ENCODE measurements at regions not wholly inside any gene's neighbourhood (a gene's known extent, or its start where the extent isn't known, plus 50 kb on each side); places are given as distances from the start of the nearest gene placed in this dataset.

GRCh38 chr12:59040043-59040442, 119.7 kb upstream of the LRIG3 start:
- peak overlapping the region; percentile 90 for H3K27ac ChIP-seq (ENCODE audit: low read depth, low read length)
- H4K20me1 ChIP-seq (ENCODE audit: insufficient read depth, low read length) = no peaks in the 10 kb centered on the region
- H3K4me2 ChIP-seq (ENCODE audit: insufficient read depth, low read length) = no peak overlapping the region
- DNase-seq (ENCODE audit: insufficient read length, low spot score, missing footprints) = no peak
- H3K36me3 ChIP-seq (ENCODE audit: insufficient read depth, low read length) = no peaks in the 10 kb centered on the region
- H2AFZ ChIP-seq (ENCODE audit: low read length) = no peak overlapping the region
- no peaks in the 10 kb centered on the region for H3K79me2 ChIP-seq (ENCODE audit: insufficient read depth, low read length)
- H3K4me3 ChIP-seq (ENCODE audit: insufficient read depth, low read length) = no peak overlapping the region
- H3K9me3 ChIP-seq (ENCODE audit: low read depth, low read length) = no peaks in the 10 kb centered on the region
- H3K4me1 ChIP-seq (ENCODE audit: insufficient read depth, low read length) = peaks cover 32% of the 10 kb centered on the region
- no peak for TF ChIP-seq CTCF (IDR thresholded peaks at IDR 0.05; ENCODE audit: extremely low read depth, low read depth, low read length)
- no peaks in the 10 kb centered on the region for H3K27me3 ChIP-seq (ENCODE audit: insufficient read depth, low read length)

- no peak for DNase-seq (ENCODE audit: insufficient read length, low spot score, missing footprints)
- Histone ChIP-seq H3K4me2 (ENCODE audit: insufficient read depth, low read length) (no peak overlapping the region), H3K79me2 (ENCODE audit: insufficient read depth, low read length) (no peaks in the 10 kb centered on the region), H4K20me1 (ENCODE audit: insufficient read depth, low read length) (no peaks in the 10 kb centered on the region), H3K4me1 (ENCODE audit: insufficient read depth, low read length) (peaks cover 32% of the 10 kb centered on the region), H2AFZ (ENCODE audit: low read length) (no peak overlapping the region), H3K4me3 (ENCODE audit: insufficient read depth, low read length) (no peak overlapping the region), H3K27me3 (ENCODE audit: insufficient read depth, low read length) (no peaks in the 10 kb centered on the region), H3K36me3 (ENCODE audit: insufficient read depth, low read length) (no peaks in the 10 kb centered on the region), H3K27ac (ENCODE audit: low read depth, low read length) (no peak overlapping the region), H3K9me3 (ENCODE audit: low read depth, low read length) (no peaks in the 10 kb centered on the region)
- no peak for TF ChIP-seq CTCF (IDR thresholded peaks at IDR 0.05; ENCODE audit: extremely low read depth, low read depth, low read length)
These were observed 118.7 kb upstream of the LRIG3 start for GRCh38 chr12:59039005-59039404.

GRCh38 chr12:59036973-59037762, 116.9 kb upstream of the LRIG3 start:
- peaks cover 24% of the 10 kb centered on the region for H3K4me1 ChIP-seq (ENCODE audit: insufficient read depth, low read length)
- no peak overlapping the region for H3K4me2 ChIP-seq (ENCODE audit: insufficient read depth, low read length)
- no peak overlapping the region for H3K27ac ChIP-seq (ENCODE audit: low read depth, low read length)
- H3K27me3 ChIP-seq (ENCODE audit: insufficient read depth, low read length) = no peaks in the 10 kb centered on the region
- no peak for DNase-seq (ENCODE audit: insufficient read length, low spot score, missing footprints)
- H3K4me3 ChIP-seq (ENCODE audit: insufficient read depth, low read length) = no peak overlapping the region
- no peaks in the 10 kb centered on the region for H4K20me1 ChIP-seq (ENCODE audit: insufficient read depth, low read length)
- H3K9me3 ChIP-seq (ENCODE audit: low read depth, low read length) = no peaks in the 10 kb centered on the region
- peak overlapping the region; percentile 62 for H2AFZ ChIP-seq (ENCODE audit: low read length)
- H3K79me2 ChIP-seq (ENCODE audit: insufficient read depth, low read length) = no peaks in the 10 kb centered on the region
- TF ChIP-seq CTCF (IDR thresholded peaks at IDR 0.05; ENCODE audit: extremely low read depth, low read depth, low read length) = no peak
- no peaks in the 10 kb centered on the region for H3K36me3 ChIP-seq (ENCODE audit: insufficient read depth, low read length)

GRCh38 chr12:59036347-59036746, 116.0 kb upstream of the LRIG3 start:
- TF ChIP-seq CTCF (IDR thresholded peaks at IDR 0.05; ENCODE audit: extremely low read depth, low read depth, low read length) = no peak
- H3K27ac ChIP-seq (ENCODE audit: low read depth, low read length) = no peak overlapping the region
- no peaks in the 10 kb centered on the region for H3K36me3 ChIP-seq (ENCODE audit: insufficient read depth, low read length)
- peaks cover 18% of the 10 kb centered on the region for H3K4me1 ChIP-seq (ENCODE audit: insufficient read depth, low read length)
- no peaks in the 10 kb centered on the region for H3K9me3 ChIP-seq (ENCODE audit: low read depth, low read length)
- no peaks in the 10 kb centered on the region for H4K20me1 ChIP-seq (ENCODE audit: insufficient read depth, low read length)
- no peak overlapping the region for H3K4me3 ChIP-seq (ENCODE audit: insufficient read depth, low read length)
- DNase-seq (ENCODE audit: insufficient read length, low spot score, missing footprints) = no peak
- no peak overlapping the region for H2AFZ ChIP-seq (ENCODE audit: low read length)
- no peaks in the 10 kb centered on the region for H3K79me2 ChIP-seq (ENCODE audit: insufficient read depth, low read length)
- no peaks in the 10 kb centered on the region for H3K27me3 ChIP-seq (ENCODE audit: insufficient read depth, low read length)
- no peak overlapping the region for H3K4me2 ChIP-seq (ENCODE audit: insufficient read depth, low read length)

Measured in osteoblast (primary cell).